HG03342 (cell line): ENCODE measurements at regions not wholly inside any gene's neighbourhood (a gene's known extent, or its start where the extent isn't known, plus 50 kb on each side); places are given as distances from the start of the nearest gene placed in this dataset.

Source experiments
- ATAC-seq: cut with Tn5 transposase; IDR thresholded peaks from one replicate; pipeline ENCODE4 v1.9.1; 2021; ENCODE audit warnings: mild to moderate bottlenecking, moderate library complexity; ENCODE audit not compliant: unreplicated experiment

- ATAC-seq: no peak
Observed at GRCh38 chrX:43560247-43560946, 95.7 kb upstream of the MAOA start.

GRCh38 chrX:43562372-43562771 is 93.7 kb upstream of the MAOA start:
- ATAC-seq: no peak

GRCh38 chrX:43564953-43565352 is 91.1 kb upstream of the MAOA start:
- no peak for ATAC-seq

- ATAC-seq: no peak
Observed at GRCh38 chrX:43566170-43566569, 89.9 kb upstream of the MAOA start.

GRCh38 chrX:43573441-43574015 is 82.6 kb upstream of the MAOA start:
- no peak for ATAC-seq

GRCh38 chrX:43580621-43581020 is 75.5 kb upstream of the MAOA start:
- no peak for ATAC-seq

- no peak for ATAC-seq
Observed at GRCh38 chrX:43581167-43581566, 74.9 kb upstream of the MAOA start.

GRCh38 chrX:43581888-43582539 is 74.1 kb upstream of the MAOA start:
- ATAC-seq: no peak

GRCh38 chrX:43582540-43582913 is 73.6 kb upstream of the MAOA start:
- ATAC-seq: no peak

- no peak for ATAC-seq
Observed at GRCh38 chrX:43585922-43586321, 70.2 kb upstream of the MAOA start.

- ATAC-seq: no peak
Observed at GRCh38 chrX:43586830-43587229, 69.3 kb upstream of the MAOA start.

GRCh38 chrX:43589735-43590134 is 66.4 kb upstream of the MAOA start:
- ATAC-seq: no peak

- ATAC-seq: no peak
Observed at GRCh38 chrX:43590150-43590549, 65.9 kb upstream of the MAOA start.

GRCh38 chrX:43592597-43592996 is 63.5 kb upstream of the MAOA start:
- no peak for ATAC-seq

- no peak for ATAC-seq
Observed at GRCh38 chrX:43595931-43596330, 60.2 kb upstream of the MAOA start.

GRCh38 chrX:43604753-43605152 is 51.3 kb upstream of the MAOA start:
- ATAC-seq: no peak

GRCh38 chrX:43605351-43605750 is 50.7 kb upstream of the MAOA start:
- ATAC-seq: no peak
